Upper lobe of right lung (tissue), 1 donor: ENCODE measurements at regions not wholly inside any gene's neighbourhood (a gene's known extent, or its start where the extent isn't known, plus 50 kb on each side); places are given as distances from the start of the nearest gene placed in this dataset.

Experiments
- ATAC-seq: fragments of 200-7000 bp; cut with Tn5 transposase; one replicate; pipeline ENCODE4 v1.9.1; 2020; ENCODE audit warnings: mild to moderate bottlenecking, moderate library complexity
- DNase-seq: peaks from one replicate; pipeline ENCODE4 v3.0.0-alpha.2; 2020
- H3K27ac ChIP-seq: fragments of 200-600 bp; one replicate; pipeline ENCODE4 v1.8.0; 2022
- H3K27me3 ChIP-seq: fragments of 200-600 bp; one replicate; pipeline ENCODE4 v1.8.0; 2022; ENCODE audit warnings: mild to moderate bottlenecking
- H3K36me3 ChIP-seq: fragments of 200-600 bp; one replicate; pipeline ENCODE4 v1.8.0; 2022
- H3K4me1 ChIP-seq: fragments of 200-600 bp; one replicate; pipeline ENCODE4 v1.8.0; 2022
- H3K4me3 ChIP-seq: fragments of 200-600 bp; one replicate; pipeline ENCODE4 v1.8.0; 2022; ENCODE audit warnings: mild to moderate bottlenecking
- H3K9me3 ChIP-seq: fragments of 200-600 bp; one replicate; pipeline ENCODE4 v1.8.0; 2022
- CTCF ChIP-seq: fragments of 200-600 bp; IDR thresholded peaks from one replicate; pipeline ENCODE4 v1.8.0; 2022; ENCODE audit warnings: antibody characterized with exemption
- intact Hi-C: fragments of 100-400 bp; cut with DNase I; formaldehyde crosslinking; loops from one replicate; pipeline ENCODE4 v1.11.0; 2022
- donor health status: DM: no; HTN: yes; CAD: no; lungs with severe emphysema.

GRCh38 chr1:93815366-93816110 lies 63.5 kb downstream of the DNTTIP2 start:
- no peak for TF ChIP-seq CTCF
- H3K9me3 ChIP-seq = no peaks in the 10 kb centered on the region
- no peak overlapping the region for H3K27ac ChIP-seq
- H3K4me1 ChIP-seq = peaks cover 36% of the 10 kb centered on the region
- ATAC-seq (no peak), DNase-seq (no peak)
- no peaks in the 10 kb centered on the region for H3K36me3 ChIP-seq
- intact Hi-C loops = no loop called here
- H3K27me3 ChIP-seq = no peaks in the 10 kb centered on the region
- H3K4me3 ChIP-seq = no peak overlapping the region

- Histone ChIP-seq H3K27ac (no peak overlapping the region), H3K4me1 (peaks cover 36% of the 10 kb centered on the region), H3K9me3 (no peaks in the 10 kb centered on the region), H3K36me3 (no peaks in the 10 kb centered on the region), H3K27me3 (no peaks in the 10 kb centered on the region), H3K4me3 (no peak overlapping the region)
- no peak for DNase-seq
- intact Hi-C loops = loop anchor here (5.0 kb wide), 1 partner anchor 183 kb away; no protein-coding TSS in a partner anchor
- no peak for ATAC-seq
- TF ChIP-seq CTCF = no peak
These were observed 64.1 kb downstream of the DNTTIP2 start for GRCh38 chr1:93814795-93815340.

GRCh38 chr1:93814059-93814794 lies 64.8 kb downstream of the DNTTIP2 start:
- H3K27ac ChIP-seq = no peak overlapping the region
- peaks cover 36% of the 10 kb centered on the region for H3K4me1 ChIP-seq
- no peaks in the 10 kb centered on the region for H3K27me3 ChIP-seq
- H3K4me3 ChIP-seq = no peak overlapping the region
- no peaks in the 10 kb centered on the region for H3K9me3 ChIP-seq
- ATAC-seq (peak; percentile 90), DNase-seq (no peak)
- intact Hi-C loops = loop anchor here (5.0 kb wide), 1 partner anchor 182 kb away; no protein-coding TSS in a partner anchor
- no peaks in the 10 kb centered on the region for H3K36me3 ChIP-seq
- TF ChIP-seq CTCF = peak; percentile 95

- no peaks in the 10 kb centered on the region for H3K27me3 ChIP-seq
- H3K9me3 ChIP-seq = no peaks in the 10 kb centered on the region
- intact Hi-C loops = loop anchor here (5.0 kb wide), 1 partner anchor 181 kb away; no protein-coding TSS in a partner anchor
- TF ChIP-seq CTCF = no peak
- peaks cover 33% of the 10 kb centered on the region for H3K4me1 ChIP-seq
- no peak overlapping the region for H3K4me3 ChIP-seq
- no peak for ATAC-seq
- no peak for DNase-seq
- no peaks in the 10 kb centered on the region for H3K36me3 ChIP-seq
- H3K27ac ChIP-seq = no peak overlapping the region
These were observed 65.9 kb downstream of the DNTTIP2 start for GRCh38 chr1:93813076-93813475.

- no peak for DNase-seq
- H3K4me3 ChIP-seq = no peak overlapping the region
- no peaks in the 10 kb centered on the region for H3K36me3 ChIP-seq
- H3K27ac ChIP-seq = peak overlapping the region; percentile 38
- no peak for ATAC-seq
- TF ChIP-seq CTCF = no peak
- intact Hi-C loops = loop anchor here (5.0 kb wide), 1 partner anchor 179 kb away; no protein-coding TSS in a partner anchor
- H3K27me3 ChIP-seq = no peaks in the 10 kb centered on the region
- H3K9me3 ChIP-seq = no peaks in the 10 kb centered on the region
- peaks cover 17% of the 10 kb centered on the region for H3K4me1 ChIP-seq
These were observed 67.5 kb downstream of the DNTTIP2 start for GRCh38 chr1:93811326-93812065.
